Upper lobe of left lung (tissue), 4 donors: ENCODE measurements at regions not wholly inside any gene's neighbourhood (a gene's known extent, or its start where the extent isn't known, plus 50 kb on each side); places are given as distances from the start of the nearest gene placed in this dataset.

Experiments
- CTCF ChIP-seq, 6 experiments: fragments of 450-650 bp in 4 of 6; fragments of 200-600 bp in 2 of 6; sonication (generic) in 2 of 6; IDR thresholded peaks; one replicate each; pipeline ENCODE4 v1.5.1; 2016 to 2019; ENCODE audit warnings: antibody characterized with exemption in 6 of 6
- EP300 ChIP-seq, 4 donors: sonication (generic); formaldehyde crosslinking; IDR thresholded peaks; one replicate each; pipeline ENCODE4 v1.5.1; 2017; ENCODE audit warnings: antibody characterized with exemption in 4 of 4, control low read depth in 2 of 4
- POLR2A ChIP-seq, 4 donors: fragments of 450-650 bp; IDR thresholded peaks; one replicate each; pipeline ENCODE4 v1.5.1; 2016 to 2017; ENCODE audit warnings: antibody characterized with exemption in 4 of 4, mild to moderate bottlenecking in 2 of 4
- POLR2AphosphoS5 ChIP-seq, 2 donors: sonication (generic); formaldehyde crosslinking; IDR thresholded peaks; one replicate each; pipeline ENCODE4 v1.5.1; 2017; ENCODE audit warnings: antibody characterized with exemption in 2 of 2

GRCh38 chr2:123901256-123901655, 123.8 kb upstream of the CNTNAP5 start:
- no peak for TF ChIP-seq CTCF (IDR thresholded peaks at IDR 0.05)
- no peak for TF ChIP-seq POLR2A (IDR thresholded peaks at IDR 0.05)
- no peak for TF ChIP-seq POLR2AphosphoS5 (IDR thresholded peaks at IDR 0.05)
- no peak for TF ChIP-seq EP300 (IDR thresholded peaks at IDR 0.05)
